ENCODE measurements at regions not wholly inside any gene's neighbourhood (a gene's known extent, or its start where the extent isn't known, plus 50 kb on each side); places are given as distances from the start of the nearest gene placed in this dataset.

DNA sequence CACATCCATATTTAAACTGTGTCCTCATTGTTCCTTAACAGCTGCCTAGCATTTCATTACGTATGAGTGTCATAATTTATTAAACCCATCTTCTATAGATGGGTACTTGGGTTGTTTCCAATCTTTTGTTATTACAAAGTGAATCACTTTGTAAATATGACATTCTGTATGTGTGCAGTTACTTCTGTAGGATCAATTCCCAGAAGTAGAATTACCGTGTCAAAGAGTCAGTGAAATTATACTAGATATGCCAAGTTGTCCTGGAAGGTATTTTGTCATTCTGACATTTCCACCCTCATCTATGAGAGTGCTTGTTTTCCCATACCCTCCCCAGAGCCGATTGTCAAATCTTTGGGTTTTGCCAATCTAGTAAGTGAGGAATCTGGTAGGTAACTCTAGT lies 194.5 kb upstream of the APCDD1 start:
- Histone ChIP-seq H3K4me3 (no peak overlapping the region), H3K4me1 (ENCODE audit: insufficient read depth) (no peaks in the 10 kb centered on the region), H2AFZ (no peak overlapping the region), H3K36me3 (ENCODE audit: insufficient read depth) (no peaks in the 10 kb centered on the region), H3F3A (replicated peaks; ENCODE audit: low read depth) (no peaks in the 10 kb centered on the region), H3K79me2 (replicated peaks; ENCODE audit: insufficient read depth) (no peaks in the 10 kb centered on the region), H4K20me1 (replicated peaks; ENCODE audit: insufficient read depth) (no peaks in the 10 kb centered on the region), H3K4me2 (no peak overlapping the region), H3K27ac (ENCODE audit: low read depth) (no peak overlapping the region), H3K27me3 (ENCODE audit: insufficient read depth) (no peaks in the 10 kb centered on the region), H3K9me2 (ENCODE audit: insufficient read depth) (no peaks in the 10 kb centered on the region; the same call in 1 of the 2 replicates)
- no peaks in the 10 kb centered on the region; the same call in 2 of the 3 replicates for H3K36me3 Mint-ChIP-seq (ENCODE audit: low read depth)
- peaks cover 14% of the 10 kb centered on the region for H3K9me3 Mint-ChIP-seq
- H3K27me3 Mint-ChIP-seq (ENCODE audit: insufficient read depth, low read depth, poor library complexity): peaks cover 2% of the 10 kb centered on the region
- H3K4me1 Mint-ChIP-seq: no peaks in the 10 kb centered on the region
- ATAC-seq (no peak), DNase-seq (ENCODE audit: low spot score) (no peak)
- no peak for TF ChIP-seq ETS1 (IDR thresholded peaks at IDR 0.05)
- TF ChIP-seq ZNF331 (CRISPR knock-in tag; IDR thresholded peaks at IDR 0.05; ENCODE audit: low read depth): no peak
- H3K4me3 Mint-ChIP-seq: no peak overlapping the region
- H3K27ac Mint-ChIP-seq: no peak overlapping the region

- H3K4me1 ChIP-seq (ENCODE audit: insufficient read depth): no peaks in the 10 kb centered on the region
- no peak for ATAC-seq
- no peak overlapping the region for H3K4me3 ChIP-seq
- H3K4me1 Mint-ChIP-seq: no peaks in the 10 kb centered on the region
- no peaks in the 10 kb centered on the region; the same call in 1 of the 2 replicates for H3K9me2 ChIP-seq (ENCODE audit: insufficient read depth)
- H3K4me3 Mint-ChIP-seq: no peak overlapping the region
- H3K27ac ChIP-seq (ENCODE audit: low read depth): no peak overlapping the region
- H3K36me3 ChIP-seq (ENCODE audit: insufficient read depth): no peaks in the 10 kb centered on the region
- H3F3A ChIP-seq (replicated peaks; ENCODE audit: low read depth): no peaks in the 10 kb centered on the region
- peaks cover 13% of the 10 kb centered on the region for H3K9me3 Mint-ChIP-seq
- no peak overlapping the region for H3K4me2 ChIP-seq
- H3K36me3 Mint-ChIP-seq (ENCODE audit: low read depth): no peaks in the 10 kb centered on the region; the same call in 2 of the 3 replicates
- DNase-seq (ENCODE audit: low spot score): no peak
- no peaks in the 10 kb centered on the region for H4K20me1 ChIP-seq (replicated peaks; ENCODE audit: insufficient read depth)
- H3K27me3 ChIP-seq (ENCODE audit: insufficient read depth): no peaks in the 10 kb centered on the region
- H3K27ac Mint-ChIP-seq: no peak overlapping the region
- H3K27me3 Mint-ChIP-seq (ENCODE audit: insufficient read depth, low read depth, poor library complexity): no peaks in the 10 kb centered on the region
- no peaks in the 10 kb centered on the region for H3K79me2 ChIP-seq (replicated peaks; ENCODE audit: insufficient read depth)
- H2AFZ ChIP-seq: no peak overlapping the region
- TF ChIP-seq JUNB (IDR thresholded peaks at IDR 0.05; ENCODE audit: unreplicated experiment): no peak
- TF ChIP-seq CREB1 (CRISPR knock-in tag; IDR thresholded peaks at IDR 0.05; ENCODE audit: low read depth): no peak
- TF ChIP-seq ETS1 (IDR thresholded peaks at IDR 0.05): no peak
- no peak for TF ChIP-seq ZNF114 (CRISPR knock-in tag; IDR thresholded peaks at IDR 0.05)
- TF ChIP-seq ZNF462 (CRISPR knock-in tag; IDR thresholded peaks at IDR 0.05): no peak
- TF ChIP-seq EZH2phosphoT487 (IDR thresholded peaks at IDR 0.05; ENCODE audit: unreplicated experiment): no peak
- no peak for TF ChIP-seq EZH2 (IDR thresholded peaks at IDR 0.05; ENCODE audit: low read depth, unreplicated experiment)
- no peak for TF ChIP-seq POLR2AphosphoS5 (IDR thresholded peaks at IDR 0.05; ENCODE audit: low read depth)
Measured at GRCh38 chr18:10261344-10262276, 192.8 kb upstream of the APCDD1 start.
